ENCODE measurements at regions not wholly inside any gene's neighbourhood (a gene's known extent, or its start where the extent isn't known, plus 50 kb on each side); places are given as distances from the start of the nearest gene placed in this dataset.
A peak's percentile ranks its signal among the peaks of the same experiment; 100 is the strongest.

DNA sequence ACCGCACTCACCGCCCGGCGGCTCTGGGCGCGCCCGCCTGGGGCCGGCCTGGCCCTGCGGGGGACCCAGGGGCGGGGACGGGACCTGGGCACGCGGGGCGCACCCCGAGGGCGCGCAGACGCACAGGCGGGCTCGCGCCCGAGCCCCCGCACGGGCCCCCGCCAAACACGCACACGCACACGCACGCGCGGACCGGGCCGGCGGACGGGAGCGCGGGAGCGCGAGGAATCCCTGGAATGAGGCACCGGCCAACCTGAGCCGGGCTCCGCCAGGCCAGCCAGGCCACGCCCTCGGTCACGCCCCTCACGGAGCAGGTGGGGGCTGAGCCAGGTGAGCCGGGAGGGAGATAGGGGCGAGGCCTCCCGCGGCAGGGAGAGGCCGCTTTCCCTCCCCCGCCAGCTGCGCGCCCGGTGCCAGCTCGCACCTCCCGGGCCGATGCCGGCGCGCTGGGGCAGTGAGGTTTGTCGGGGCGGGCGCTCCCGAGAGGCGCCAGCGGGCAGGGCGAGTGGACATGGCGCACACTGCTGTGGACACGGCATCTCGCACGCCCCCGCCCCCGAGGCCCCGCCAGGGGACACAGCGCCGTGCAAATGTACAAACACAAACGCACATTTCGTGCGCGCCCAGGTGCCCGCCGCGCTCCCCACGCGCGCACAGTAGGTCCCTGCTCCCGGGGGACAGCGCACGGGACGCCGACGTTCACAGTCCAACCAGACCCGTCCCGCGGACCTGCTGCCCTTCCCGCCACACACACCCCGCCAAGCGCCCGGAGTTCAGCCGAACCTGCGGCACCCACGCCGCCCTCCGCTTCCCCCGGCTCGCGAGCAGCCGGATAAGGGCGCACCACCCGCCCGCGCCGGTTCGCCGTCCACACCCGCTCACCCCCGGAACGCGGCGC, 75.9 kb upstream of the VGLL4 start:
- TF ChIP-seq ZNF223 (tag by site-specific recombination; IDR thresholded peaks at IDR 0.05) (no peak), CTCF (tag by site-specific recombination; IDR thresholded peaks at IDR 0.05) (peak; percentile 55), ZNF311 (tag by site-specific recombination; IDR thresholded peaks at IDR 0.05; ENCODE audit: borderline replicate concordance) (no peak), GLI2 (tag by site-specific recombination; IDR thresholded peaks at IDR 0.05; ENCODE audit: borderline replicate concordance, low read depth) (no peak), ZNF274 (IDR thresholded peaks at IDR 0.05; ENCODE audit: low read length) (no peak), ZNF274 (tag by site-specific recombination; IDR thresholded peaks at IDR 0.05; ENCODE audit: borderline replicate concordance) (no peak), TCF7L2 (IDR thresholded peaks at IDR 0.05; ENCODE audit: borderline replicate concordance, low read depth, low read length) (no peak), ZNF416 (tag by site-specific recombination; IDR thresholded peaks at IDR 0.05) (no peak), ZNF121 (tag by site-specific recombination; IDR thresholded peaks at IDR 0.05) (peak; percentile 48; the same call in 1 of the 2 replicates), ZNF48 (tag by site-specific recombination; IDR thresholded peaks at IDR 0.05) (no peak), ZBTB11 (tag by site-specific recombination; conservative IDR thresholded peaks at IDR 0.05; ENCODE audit: low read depth) (peak; percentile 28; the same call in 1 of the 2 replicates), YY1 (tag by site-specific recombination; IDR thresholded peaks at IDR 0.05) (peak; percentile 34; the same call in 1 of the 2 replicates)
